Colonic mucosa (tissue), 4 donors: ENCODE measurements at regions not wholly inside any gene's neighbourhood (a gene's known extent, or its start where the extent isn't known, plus 50 kb on each side); places are given as distances from the start of the nearest gene placed in this dataset.

Experiments
- DNase-seq: peaks from one replicate; pipeline ENCODE4 v3.0.0-alpha.2; 2020
- H3K27ac ChIP-seq: fragments of 200-600 bp; one replicate; pipeline ENCODE4 v1.8.0; 2021
- H3K27me3 ChIP-seq: fragments of 200-600 bp; one replicate; pipeline ENCODE4 v1.8.0; 2021
- H3K36me3 ChIP-seq: fragments of 200-600 bp; one replicate; pipeline ENCODE4 v1.8.0; 2021
- H3K4me1 ChIP-seq: fragments of 200-600 bp; one replicate; pipeline ENCODE4 v1.8.0; 2021; ENCODE audit warnings: mild to moderate bottlenecking
- H3K4me3 ChIP-seq: fragments of 200-600 bp; one replicate; pipeline ENCODE4 v1.8.0; 2021
- H3K9ac ChIP-seq, 2 donors: one replicate each; pipeline ENCODE4 v1.7.0; 2013; ENCODE audit warnings: control low read depth in 2 of 2, low read depth in 2 of 2, low read length in 2 of 2
- H3K9me3 ChIP-seq: fragments of 200-600 bp; one replicate; pipeline ENCODE4 v1.8.0; 2021
- intact Hi-C: fragments of 100-400 bp; cut with DNase I; formaldehyde crosslinking; loops from one replicate; pipeline ENCODE4 v1.14.1; 2022
- TF ChIP-seq, protein P1 (sequence below): fragments of 200-600 bp; IDR thresholded peaks from one replicate; pipeline ENCODE4 v1.8.0; 2022; ENCODE audit warnings: antibody characterized with exemption, mild to moderate bottlenecking
- donor health status: healthy.
- donor health status: DM: no; HTN: no; CAD: no.
- donor health status: DM: no; HTN: no; CAD: no.

DNA sequence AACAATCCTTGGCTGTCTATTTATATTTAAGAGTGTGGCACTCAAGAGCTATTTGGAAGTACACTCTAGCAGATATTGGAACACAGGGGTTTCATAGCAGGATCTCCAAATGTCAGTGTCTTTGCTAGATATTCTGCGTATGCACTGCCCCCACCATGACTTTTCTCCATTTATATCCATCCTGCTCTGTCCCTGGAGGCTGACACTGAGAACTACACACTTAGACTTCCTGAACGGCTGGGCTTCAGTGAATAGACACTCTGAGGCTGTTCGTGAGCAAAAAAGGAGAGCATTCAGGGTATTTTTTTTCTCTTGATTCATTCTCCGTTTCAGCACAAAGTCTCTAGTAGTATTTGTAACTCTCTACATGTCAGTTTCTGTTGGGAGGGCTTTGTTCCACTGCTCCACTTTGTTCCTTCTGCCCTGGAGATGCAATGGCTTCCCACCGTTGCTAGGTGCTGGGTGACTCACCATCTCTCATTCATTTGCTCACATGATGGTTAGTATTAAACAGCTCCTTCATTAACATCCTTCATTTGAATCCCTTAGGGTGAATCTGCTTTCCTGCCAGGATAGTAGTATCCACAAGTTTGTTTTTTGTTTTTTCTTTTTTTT is 155.9 kb upstream of the SLC13A1 start:
- H3K4me1 ChIP-seq, result no peaks in the 10 kb centered on the region
- no peak overlapping the region for H3K27ac ChIP-seq
- no peak overlapping the region for H3K9ac ChIP-seq
- H3K9me3 ChIP-seq, result no peaks in the 10 kb centered on the region
- intact Hi-C loops, result no loop called here
- no peaks in the 10 kb centered on the region for H3K36me3 ChIP-seq
- TF ChIP-seq, protein P1, sequence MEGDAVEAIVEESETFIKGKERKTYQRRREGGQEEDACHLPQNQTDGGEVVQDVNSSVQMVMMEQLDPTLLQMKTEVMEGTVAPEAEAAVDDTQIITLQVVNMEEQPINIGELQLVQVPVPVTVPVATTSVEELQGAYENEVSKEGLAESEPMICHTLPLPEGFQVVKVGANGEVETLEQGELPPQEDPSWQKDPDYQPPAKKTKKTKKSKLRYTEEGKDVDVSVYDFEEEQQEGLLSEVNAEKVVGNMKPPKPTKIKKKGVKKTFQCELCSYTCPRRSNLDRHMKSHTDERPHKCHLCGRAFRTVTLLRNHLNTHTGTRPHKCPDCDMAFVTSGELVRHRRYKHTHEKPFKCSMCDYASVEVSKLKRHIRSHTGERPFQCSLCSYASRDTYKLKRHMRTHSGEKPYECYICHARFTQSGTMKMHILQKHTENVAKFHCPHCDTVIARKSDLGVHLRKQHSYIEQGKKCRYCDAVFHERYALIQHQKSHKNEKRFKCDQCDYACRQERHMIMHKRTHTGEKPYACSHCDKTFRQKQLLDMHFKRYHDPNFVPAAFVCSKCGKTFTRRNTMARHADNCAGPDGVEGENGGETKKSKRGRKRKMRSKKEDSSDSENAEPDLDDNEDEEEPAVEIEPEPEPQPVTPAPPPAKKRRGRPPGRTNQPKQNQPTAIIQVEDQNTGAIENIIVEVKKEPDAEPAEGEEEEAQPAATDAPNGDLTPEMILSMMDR, result no peak
- no peak overlapping the region for H3K4me3 ChIP-seq
- no peak for DNase-seq
- H3K27me3 ChIP-seq, result no peaks in the 10 kb centered on the region

DNA sequence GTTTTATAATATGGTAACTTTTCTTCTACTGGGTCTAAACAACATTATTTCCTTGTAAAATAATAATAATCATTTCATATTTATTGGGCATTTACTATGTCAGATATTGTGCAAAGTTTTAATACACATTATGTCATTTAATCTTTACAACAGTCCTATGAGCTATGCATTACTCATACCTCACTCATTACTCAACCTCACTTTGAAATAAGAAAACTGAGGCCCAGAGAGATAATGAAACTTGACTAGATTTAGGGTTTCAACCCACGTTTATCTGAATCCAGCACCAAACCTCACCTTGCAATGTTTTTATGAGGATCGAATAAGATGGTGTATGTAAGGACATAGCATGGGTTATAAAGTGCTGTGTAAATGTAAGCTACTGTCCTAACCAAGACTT is 153.2 kb upstream of the SLC13A1 start:
- H3K4me1 ChIP-seq, result no peaks in the 10 kb centered on the region
- no peaks in the 10 kb centered on the region for H3K9me3 ChIP-seq
- H3K9ac ChIP-seq, result no peak overlapping the region
- intact Hi-C loops, result no loop called here
- no peak overlapping the region for H3K27ac ChIP-seq
- TF ChIP-seq, protein P1, result no peak
- DNase-seq, result no peak
- H3K4me3 ChIP-seq, result no peak overlapping the region
- H3K36me3 ChIP-seq, result no peaks in the 10 kb centered on the region
- no peaks in the 10 kb centered on the region for H3K27me3 ChIP-seq

DNA sequence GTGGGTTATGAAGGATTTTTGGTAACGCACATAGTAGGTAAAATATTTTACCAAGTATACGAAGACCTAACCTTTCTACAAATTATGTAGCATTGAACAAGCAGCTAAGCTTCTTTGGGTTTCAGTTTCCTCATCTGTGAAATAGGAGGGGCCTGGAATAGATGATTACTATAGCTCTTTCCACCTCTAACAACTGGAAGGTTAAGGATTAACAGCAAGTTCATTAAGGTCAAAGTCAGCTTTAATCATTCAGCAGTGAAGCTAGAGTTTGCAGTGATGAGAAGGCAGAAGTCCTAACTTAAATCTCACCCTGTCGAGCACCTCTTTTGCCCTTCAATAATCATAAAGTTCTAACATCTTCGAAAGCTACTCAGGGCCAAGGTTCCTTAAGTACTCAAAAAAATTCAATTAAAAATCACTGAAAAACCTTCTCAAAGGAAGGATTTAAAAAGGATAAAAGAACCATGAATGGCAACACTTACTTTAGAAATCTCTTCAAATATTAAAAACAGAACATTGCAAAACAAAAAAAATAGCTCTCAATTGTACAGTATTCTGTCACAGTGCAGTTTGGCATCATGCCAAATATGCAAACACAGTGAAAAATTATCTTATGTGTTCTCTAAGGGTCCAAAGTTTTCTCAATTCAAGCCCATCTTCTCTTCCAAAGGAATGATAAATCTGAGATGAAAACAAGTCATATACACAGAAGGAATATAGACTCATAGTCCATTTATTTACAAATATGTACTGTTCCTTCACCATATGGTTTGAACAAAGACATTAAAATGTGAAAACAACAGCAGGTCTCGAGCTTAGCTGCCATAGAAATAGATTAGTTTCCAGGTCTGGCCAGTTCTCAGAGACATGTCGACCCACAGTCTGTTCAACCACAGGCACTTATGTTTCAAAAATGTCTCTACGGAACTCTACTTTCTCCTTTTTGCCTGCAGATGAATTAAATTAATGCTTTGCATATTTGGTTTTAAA is 152.0 kb upstream of the SLC13A1 start:
- Histone ChIP-seq H3K27me3 (no peaks in the 10 kb centered on the region), H3K36me3 (no peaks in the 10 kb centered on the region), H3K9ac (no peak overlapping the region), H3K4me3 (no peak overlapping the region), H3K4me1 (no peaks in the 10 kb centered on the region), H3K9me3 (no peaks in the 10 kb centered on the region), H3K27ac (no peak overlapping the region)
- TF ChIP-seq, protein P1, result no peak
- no peak for DNase-seq
- intact Hi-C loops, result no loop called here

DNA sequence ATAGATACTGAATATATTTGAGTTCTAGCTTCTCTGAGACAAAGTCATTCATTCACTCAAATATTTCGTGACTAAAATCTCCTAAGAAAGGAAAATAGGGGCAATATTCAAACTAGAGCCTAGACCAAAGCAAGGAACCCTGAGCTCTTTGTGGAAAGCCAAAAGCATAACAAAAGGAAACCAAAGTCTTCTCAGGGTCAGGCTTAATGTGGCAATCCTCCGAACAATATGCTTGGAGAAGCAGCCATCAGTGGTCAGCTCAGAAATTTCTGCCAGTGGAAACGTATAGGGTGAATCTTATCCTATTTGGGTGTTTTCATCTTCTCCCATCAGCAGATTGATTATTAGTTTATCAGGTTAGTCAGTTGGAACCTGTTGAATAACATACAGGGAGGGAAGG is 151.3 kb upstream of the SLC13A1 start:
- H3K4me1 ChIP-seq, result no peaks in the 10 kb centered on the region
- TF ChIP-seq, protein P1, result no peak
- intact Hi-C loops, result no loop called here
- H3K36me3 ChIP-seq, result no peaks in the 10 kb centered on the region
- DNase-seq, result no peak
- no peaks in the 10 kb centered on the region for H3K9me3 ChIP-seq
- no peak overlapping the region for H3K9ac ChIP-seq
- H3K4me3 ChIP-seq, result no peak overlapping the region
- no peak overlapping the region for H3K27ac ChIP-seq
- no peaks in the 10 kb centered on the region for H3K27me3 ChIP-seq

DNA sequence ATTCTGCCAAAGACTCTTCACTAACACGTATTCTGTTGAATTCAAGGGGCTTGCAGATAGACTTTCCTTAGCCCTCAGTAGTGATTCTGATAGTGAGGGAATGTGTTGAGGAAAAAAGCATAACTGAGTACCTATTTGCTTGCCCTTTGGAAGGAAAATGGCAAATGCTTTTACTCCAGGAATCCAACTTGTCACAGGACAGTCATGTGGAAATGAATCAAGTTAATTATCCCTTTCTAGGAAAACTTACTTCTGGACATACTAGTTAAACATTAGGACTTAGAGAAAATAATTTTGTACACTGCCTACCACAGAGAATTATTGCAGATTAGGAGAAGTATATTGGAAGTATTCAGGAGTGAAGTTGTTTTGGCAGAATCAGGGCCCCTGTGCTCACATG is 148.9 kb upstream of the SLC13A1 start:
- Histone ChIP-seq H3K9me3 (no peaks in the 10 kb centered on the region), H3K36me3 (no peaks in the 10 kb centered on the region), H3K9ac (no peak overlapping the region), H3K4me3 (no peak overlapping the region), H3K27me3 (no peaks in the 10 kb centered on the region), H3K4me1 (no peaks in the 10 kb centered on the region), H3K27ac (no peak overlapping the region)
- TF ChIP-seq, protein P1, result no peak
- intact Hi-C loops, result no loop called here
- no peak for DNase-seq
